GM12874 (cell line): ENCODE measurements at regions not wholly inside any gene's neighbourhood (a gene's known extent, or its start where the extent isn't known, plus 50 kb on each side); places are given as distances from the start of the nearest gene placed in this dataset.

Source experiments
- CTCF ChIP-seq: IDR thresholded peaks from 2 replicates; pipeline ENCODE4 v1.5.1; 2011; ENCODE audit warnings: low read depth, mild to moderate bottlenecking, control low read depth, low read length, moderate library complexity; ENCODE audit not compliant: insufficient read depth

- TF ChIP-seq CTCF, result no peak
These were observed 356.6 kb upstream of the XYLT1 start for GRCh38 chr16:17827313-17827712.

- TF ChIP-seq CTCF, result no peak
These were observed 347.2 kb upstream of the XYLT1 start for GRCh38 chr16:17817943-17818342.

- TF ChIP-seq CTCF, result no peak
These were observed 346.5 kb upstream of the XYLT1 start for GRCh38 chr16:17817260-17817659.

- TF ChIP-seq CTCF, result no peak
These were observed 342.0 kb upstream of the XYLT1 start for GRCh38 chr16:17812771-17813170.

GRCh38 chr16:17804857-17805256, 334.1 kb upstream of the XYLT1 start:
- TF ChIP-seq CTCF, result no peak

GRCh38 chr16:17803625-17804410, 333.1 kb upstream of the XYLT1 start:
- TF ChIP-seq CTCF, result no peak

- TF ChIP-seq CTCF, result no peak
These were observed 331.8 kb upstream of the XYLT1 start for GRCh38 chr16:17802571-17802970.
